GM19239 (cell line): ENCODE measurements at regions not wholly inside any gene's neighbourhood (a gene's known extent, or its start where the extent isn't known, plus 50 kb on each side); places are given as distances from the start of the nearest gene placed in this dataset.

Experiments
- DNase-seq: peaks from one replicate; pipeline ENCODE4 v3.0.0; 2011; ENCODE audit warnings: low spot score; ENCODE audit not compliant: insufficient read length
- FAIRE-seq: peaks from 2 replicates; lab custom pipeline; 2011; peaks lifted over from hg19 to GRCh38; lab: Jason Lieb, UNC

- DNase-seq (no peak), FAIRE-seq (no peak)
Observed at GRCh38 chr7:18081617-18082016, 54.0 kb upstream of the PRPS1L1 start.

GRCh38 chr7:18082169-18082568 is 54.5 kb upstream of the PRPS1L1 start:
- FAIRE-seq = no peak
- DNase-seq = no peak

DNA sequence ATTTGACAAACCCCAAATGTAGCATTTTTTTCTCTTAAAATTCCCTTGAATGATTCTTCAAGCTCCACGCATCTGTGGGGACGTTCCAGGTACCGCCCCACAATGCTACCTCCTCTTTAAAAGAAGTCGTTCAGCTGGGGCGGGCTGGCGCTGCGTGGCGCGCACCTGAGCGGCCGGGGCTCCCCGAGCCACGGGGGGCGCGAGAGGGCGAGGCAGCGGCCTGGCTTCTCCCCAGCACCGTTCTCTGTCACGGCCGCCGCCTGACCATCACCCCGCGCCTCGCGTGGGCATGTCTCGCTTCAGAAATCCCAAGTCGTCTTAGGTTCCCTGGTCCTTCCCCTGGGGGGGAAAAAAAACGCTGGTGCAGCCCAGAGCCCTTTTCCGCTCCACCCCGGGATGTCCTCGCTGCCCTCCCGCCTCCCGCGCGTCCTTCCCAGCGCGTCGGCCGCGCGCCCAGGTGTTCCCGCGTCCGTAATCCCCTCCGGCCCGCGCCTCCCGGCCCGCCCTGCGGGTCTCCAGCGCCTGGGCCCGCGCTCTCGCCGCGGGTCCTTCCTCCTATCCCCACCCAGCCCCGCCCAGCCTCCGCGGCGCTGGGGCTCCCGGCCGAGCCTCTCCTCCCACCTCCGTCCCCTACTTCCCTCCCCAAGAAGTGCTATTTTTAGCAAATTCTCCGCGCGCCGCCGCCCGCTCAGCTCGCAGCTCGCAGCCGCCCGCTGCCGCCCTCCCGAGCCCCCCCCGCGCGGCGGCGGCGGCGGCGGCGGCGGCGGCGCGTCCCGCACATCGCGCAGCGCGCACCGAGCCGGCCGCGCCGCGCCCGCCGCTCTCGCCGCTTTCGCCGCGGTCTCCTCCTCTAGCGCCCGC is 58.7 kb upstream of the PRPS1L1 start:
- FAIRE-seq (no peak), DNase-seq (peak; percentile 9)

- DNase-seq = peak; percentile 9
- no peak for FAIRE-seq
Observed at GRCh38 chr7:18087026-18087686, 59.5 kb upstream of the PRPS1L1 start.

- FAIRE-seq = no peak
- DNase-seq = no peak
Observed at GRCh38 chr7:18087687-18088078, 60.0 kb upstream of the PRPS1L1 start.

GRCh38 chr7:18096087-18096486 is 68.4 kb upstream of the PRPS1L1 start:
- DNase-seq (no peak), FAIRE-seq (no peak)

DNA sequence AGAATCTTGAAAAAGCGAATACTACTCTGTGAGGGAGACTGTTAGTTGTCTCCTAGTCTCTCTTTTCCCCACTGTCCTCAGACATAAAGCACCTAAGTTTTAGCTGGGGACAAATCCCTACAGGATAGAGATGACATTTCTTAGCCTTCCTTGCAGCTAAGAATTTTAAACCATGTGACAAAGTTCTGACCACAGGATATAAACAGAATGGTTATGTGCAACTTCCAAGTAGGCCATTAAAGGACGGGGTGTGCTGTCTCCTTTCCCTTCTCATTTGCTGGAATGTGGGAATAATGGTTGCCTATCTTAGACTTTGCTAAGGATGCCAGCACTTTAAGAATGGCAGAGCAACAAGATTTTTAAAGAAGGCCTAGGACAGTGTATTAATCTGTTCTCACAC is 74.9 kb upstream of the PRPS1L1 start:
- FAIRE-seq (no peak), DNase-seq (no peak)

- no peak for DNase-seq
- FAIRE-seq = no peak
Observed at GRCh38 chr7:18103436-18104218, 76.0 kb upstream of the PRPS1L1 start.

DNA sequence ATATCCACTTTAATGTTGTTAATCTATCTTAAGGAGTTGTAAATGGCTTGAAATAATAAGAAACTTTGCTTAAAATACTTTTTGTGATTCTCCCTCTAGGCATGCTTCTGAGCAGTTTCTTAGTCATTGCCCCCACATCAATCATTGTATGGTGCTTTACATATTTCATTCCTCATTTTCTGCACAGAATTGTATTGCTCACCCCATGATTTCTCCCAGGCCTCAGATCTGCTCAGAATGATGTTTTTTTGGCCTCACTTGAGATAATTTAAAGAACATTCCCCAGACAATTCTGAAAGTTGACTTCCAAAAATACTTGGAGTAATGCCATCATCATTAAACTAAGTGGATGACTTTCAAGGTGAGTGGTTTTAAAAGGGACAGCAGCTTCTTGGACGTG is 82.1 kb upstream of the PRPS1L1 start:
- no peak for DNase-seq

DNA sequence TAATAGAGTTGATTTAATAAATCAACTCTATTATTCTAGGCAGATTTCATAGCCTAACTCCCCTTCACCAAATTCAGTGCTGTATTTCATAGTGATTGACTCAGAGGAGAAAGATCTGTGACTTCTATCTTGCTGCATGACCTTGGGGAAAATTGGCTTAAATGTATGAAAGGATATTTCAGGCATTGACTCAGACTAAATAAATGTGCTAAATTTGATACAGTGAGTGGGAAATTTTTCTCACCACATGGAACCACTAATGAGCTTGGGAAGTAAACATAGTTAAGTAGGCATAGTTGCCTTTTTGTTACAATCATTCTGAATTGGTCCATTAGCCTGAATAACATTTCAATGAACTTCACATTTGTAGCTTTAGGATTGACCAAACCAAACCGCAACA is 89.0 kb upstream of the PRPS1L1 start:
- DNase-seq (no peak), FAIRE-seq (no peak)

More for the DNA sequence above, 82.1 kb upstream of the PRPS1L1 start:
- no peak for FAIRE-seq

- no peak for DNase-seq
- no peak for FAIRE-seq
Observed at GRCh38 chr7:18117482-18117881, 89.8 kb upstream of the PRPS1L1 start.

- FAIRE-seq (no peak), DNase-seq (no peak)
Observed at GRCh38 chr7:18119985-18120384, 92.3 kb upstream of the PRPS1L1 start.

- DNase-seq (no peak), FAIRE-seq (no peak)
Observed at GRCh38 chr7:18123508-18124239, 96.0 kb upstream of the PRPS1L1 start.

- no peak for FAIRE-seq
Observed at GRCh38 chr7:18125476-18125875, 97.8 kb upstream of the PRPS1L1 start.

GRCh38 chr7:18126281-18126680 is 98.6 kb upstream of the PRPS1L1 start:
- DNase-seq = no peak
- FAIRE-seq = no peak

More at GRCh38 chr7:18125476-18125875, 97.8 kb upstream of the PRPS1L1 start:
- no peak for DNase-seq

GRCh38 chr7:18128846-18129245 is 101.2 kb upstream of the PRPS1L1 start:
- DNase-seq (no peak), FAIRE-seq (no peak)

GRCh38 chr7:18132811-18133210 is 105.2 kb upstream of the PRPS1L1 start:
- FAIRE-seq = no peak

DNA sequence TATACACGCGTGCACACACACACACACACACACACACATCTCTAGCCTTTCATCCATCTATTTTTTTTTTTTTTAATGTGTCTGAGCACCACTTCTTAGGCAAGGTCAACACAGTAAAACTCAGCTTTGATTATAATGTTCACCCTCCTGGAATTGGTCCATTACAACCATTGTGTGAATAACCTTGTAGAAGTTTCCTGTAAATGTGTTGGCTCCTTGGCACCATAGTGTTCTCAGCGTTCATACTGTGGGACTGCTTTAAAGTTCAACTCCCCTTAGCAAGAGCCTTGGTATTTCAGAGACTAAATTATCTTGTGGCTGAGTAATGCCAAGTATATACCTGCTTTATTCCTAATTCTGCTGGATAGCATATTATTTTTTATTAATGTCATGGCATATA is 106.3 kb upstream of the PRPS1L1 start:
- no peak for FAIRE-seq
- no peak for DNase-seq

More at GRCh38 chr7:18132811-18133210, 105.2 kb upstream of the PRPS1L1 start:
- DNase-seq = no peak

- no peak for FAIRE-seq
- DNase-seq = no peak
Observed at GRCh38 chr7:18140943-18141342, 113.3 kb upstream of the PRPS1L1 start.

- FAIRE-seq (no peak), DNase-seq (no peak)
Observed at GRCh38 chr7:18144166-18144565, 116.5 kb upstream of the PRPS1L1 start.
